NCI-H345 (cell line): ENCODE measurements at regions not wholly inside any gene's neighbourhood (a gene's known extent, or its start where the extent isn't known, plus 50 kb on each side); places are given as distances from the start of the nearest gene placed in this dataset.
A peak's percentile ranks its signal among the peaks of the same experiment; 100 is the strongest.

Source experiments
- DNase-seq: peaks from one replicate; lab custom pipeline; 2025; lab: John Stamatoyannopoulos, UW

- DNase-seq, result no peak
These were observed 239.2 kb upstream of the RAB4A start for GRCh38 chr1:229031481-229032341.

DNA sequence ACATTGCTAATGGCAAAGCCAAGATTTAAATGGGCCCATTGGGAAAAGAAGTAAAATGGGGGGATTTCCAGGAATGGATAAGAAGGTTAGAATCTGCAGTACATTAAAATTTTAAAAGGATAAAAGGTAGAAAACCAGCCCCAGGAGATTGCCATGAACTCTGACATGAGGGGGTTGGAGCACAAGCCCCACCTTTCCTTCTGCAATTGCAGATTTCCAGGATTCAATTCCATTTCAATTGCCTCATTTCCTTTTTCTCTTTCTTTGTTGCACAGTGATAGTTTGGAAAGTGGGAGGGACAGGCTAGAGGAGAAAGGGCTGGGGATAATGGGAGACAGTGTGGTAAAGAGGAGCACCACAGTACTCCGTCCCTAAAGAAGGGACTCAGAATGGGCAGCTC lies 238.5 kb upstream of the RAB4A start:
- no peak for DNase-seq

DNA sequence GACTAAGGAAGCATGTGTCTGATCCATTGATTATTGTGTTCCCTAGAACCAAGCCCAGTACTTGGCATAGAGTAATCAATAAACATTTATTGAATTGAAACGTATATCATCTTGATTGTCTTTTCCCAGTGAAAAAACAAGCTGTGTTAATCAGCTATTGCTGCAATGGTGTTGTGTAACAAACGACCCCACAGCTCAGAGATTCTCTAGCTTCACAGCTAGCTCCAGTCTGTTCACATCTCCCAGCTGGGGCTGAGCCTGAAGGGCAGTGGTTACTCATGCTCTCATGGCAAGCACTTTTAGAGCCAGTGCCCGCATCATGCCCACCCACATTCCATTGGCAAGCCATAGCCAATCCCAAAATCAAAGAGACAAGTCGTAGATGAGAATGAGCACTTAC lies 237.4 kb upstream of the RAB4A start:
- no peak for DNase-seq

DNA sequence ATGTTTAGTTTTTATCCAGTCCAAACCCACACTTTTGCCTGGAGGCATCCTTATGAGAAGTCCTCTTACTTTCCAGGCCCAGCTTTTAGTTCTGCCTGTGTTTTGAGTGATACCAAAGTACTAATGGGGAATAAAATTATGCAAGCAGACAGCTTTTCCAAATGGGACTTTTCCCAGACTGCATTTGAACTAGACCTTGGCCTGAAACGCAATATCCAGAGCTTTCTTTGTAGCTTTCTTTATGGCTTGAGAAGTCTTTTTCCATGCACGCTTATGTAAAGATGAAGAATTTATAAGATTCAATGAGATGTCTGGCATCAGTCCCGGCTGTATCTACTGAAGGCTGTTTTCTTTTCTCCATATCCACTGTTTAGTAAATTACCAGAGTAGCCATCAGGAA lies 236.6 kb upstream of the RAB4A start:
- no peak for DNase-seq

- DNase-seq, result no peak
These were observed 235.7 kb upstream of the RAB4A start for GRCh38 chr1:229035054-229035747.

- DNase-seq, result no peak
These were observed 235.2 kb upstream of the RAB4A start for GRCh38 chr1:229035748-229036082.

GRCh38 chr1:229037806-229038405 lies 233.0 kb upstream of the RAB4A start:
- no peak for DNase-seq

DNA sequence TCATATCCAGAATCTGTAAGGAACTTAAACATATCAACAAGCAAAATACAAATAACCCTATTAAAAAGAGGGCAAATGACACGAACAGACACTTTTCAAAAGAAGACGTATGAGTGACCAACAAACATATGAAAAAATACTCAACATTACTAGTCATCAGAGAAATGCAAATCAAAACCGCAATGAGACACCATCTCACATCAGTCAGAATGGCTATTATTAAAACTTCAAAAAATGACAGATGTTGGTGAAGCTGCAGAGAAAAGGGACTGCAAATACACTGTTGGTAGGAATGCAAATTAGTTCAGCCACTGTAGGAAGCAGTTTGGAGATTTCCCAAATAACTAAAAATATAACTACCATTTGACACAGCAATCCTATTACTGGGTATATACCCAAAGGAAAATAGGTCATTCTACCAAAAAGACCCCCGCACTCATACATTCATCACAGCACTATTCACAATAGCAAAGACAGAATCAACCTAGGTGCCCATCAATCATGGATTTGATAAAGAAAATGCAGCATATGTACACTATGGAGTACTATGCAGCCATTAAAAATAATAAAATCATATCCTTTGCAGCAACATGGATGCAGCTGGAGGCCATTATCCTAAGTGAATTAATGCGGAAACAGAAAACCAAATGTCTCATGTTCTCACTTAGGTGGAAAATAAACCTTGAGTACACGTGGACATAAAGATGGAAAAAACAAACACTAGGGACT lies 230.1 kb upstream of the RAB4A start:
- DNase-seq, result no peak

- DNase-seq, result no peak
These were observed 229.0 kb upstream of the RAB4A start for GRCh38 chr1:229041946-229042345.

DNA sequence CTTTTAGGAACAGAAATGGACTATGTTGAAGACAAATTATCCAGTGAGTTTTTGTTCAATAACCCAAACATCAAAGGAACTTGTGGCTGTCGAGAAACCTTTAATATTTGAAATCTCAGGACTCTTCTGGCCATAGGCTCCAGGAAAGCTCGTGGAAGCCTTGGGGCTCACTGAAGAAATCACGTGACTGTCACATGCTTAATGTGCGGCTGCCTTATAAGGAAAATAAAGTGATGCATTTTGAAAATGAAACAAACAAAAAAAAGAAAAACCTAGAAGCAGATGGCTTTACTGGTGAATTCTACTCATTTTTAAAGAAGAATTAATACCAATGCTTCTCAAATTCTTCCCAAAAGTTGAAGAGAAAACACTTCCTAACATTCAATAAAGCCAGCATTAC lies 228.4 kb upstream of the RAB4A start:
- no peak for DNase-seq

DNA sequence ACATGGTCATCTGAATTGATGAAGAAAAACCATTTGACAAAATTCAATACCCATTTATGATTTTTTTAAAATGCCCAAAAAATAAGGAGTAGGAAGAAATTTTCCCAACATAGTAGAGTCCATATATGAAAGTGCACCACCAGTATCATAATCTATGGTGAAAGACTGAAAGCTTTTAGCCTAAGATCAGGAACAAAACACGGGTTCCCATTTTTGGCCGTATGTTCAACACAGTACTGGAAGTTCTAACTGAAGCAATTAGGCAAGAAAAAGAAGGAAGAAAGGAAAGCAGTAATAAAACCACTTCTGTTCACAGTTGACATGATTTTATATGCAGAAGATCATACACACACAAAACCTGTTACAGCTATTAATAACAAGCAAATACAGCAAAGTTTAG lies 227.8 kb upstream of the RAB4A start:
- DNase-seq, result no peak

DNA sequence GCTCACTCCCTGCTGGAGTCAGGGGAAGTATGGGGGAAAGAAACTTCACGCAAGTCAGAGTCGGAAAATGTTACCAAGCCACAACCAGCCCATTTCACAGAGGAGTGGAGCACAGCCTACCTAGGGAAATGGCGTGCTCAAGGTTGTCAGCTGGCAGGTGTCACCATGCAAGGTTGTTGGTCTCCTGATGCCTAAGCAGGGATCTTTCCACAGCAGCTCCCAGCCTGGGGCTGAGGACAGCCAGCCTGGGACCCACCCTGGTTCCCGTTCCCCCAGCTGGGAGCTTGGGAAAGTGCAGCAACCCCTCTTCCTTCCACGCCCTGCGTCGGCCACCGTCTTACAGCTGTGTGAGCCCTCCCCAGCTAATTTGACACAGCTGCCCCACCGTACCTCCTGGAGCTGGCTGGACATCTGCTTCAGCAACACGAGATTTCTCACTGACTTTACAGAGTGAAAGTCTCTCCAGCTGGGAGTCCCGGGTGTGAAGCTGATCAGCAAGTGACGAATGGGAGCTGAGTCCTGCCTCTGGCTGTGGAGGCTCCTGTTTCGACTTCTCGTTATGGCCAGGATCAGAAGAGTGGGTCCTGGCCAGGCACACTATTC lies 224.6 kb upstream of the RAB4A start:
- DNase-seq, result no peak

GRCh38 chr1:229047161-229047839 lies 223.6 kb upstream of the RAB4A start:
- DNase-seq, result no peak

GRCh38 chr1:229047840-229048620 lies 222.9 kb upstream of the RAB4A start:
- DNase-seq, result no peak

DNA sequence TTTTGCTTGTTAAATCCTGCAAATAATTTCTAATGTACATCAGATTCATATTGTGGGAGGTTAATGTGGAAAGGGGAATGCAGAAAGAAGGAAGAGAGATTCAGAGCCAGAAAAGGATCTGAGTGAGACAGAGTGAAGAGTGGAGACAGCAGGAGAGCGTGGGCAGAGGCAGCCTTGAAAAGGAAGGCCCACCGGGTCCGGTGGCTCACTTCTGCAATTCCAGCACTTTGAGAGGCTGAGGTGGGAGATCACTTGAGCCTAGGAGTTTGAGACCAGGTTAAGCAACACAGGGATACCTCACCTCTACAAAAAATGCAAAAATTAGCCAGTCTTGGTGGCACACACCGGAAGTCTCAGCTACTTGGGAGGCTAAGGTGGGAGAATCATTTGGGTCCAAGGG lies 222.0 kb upstream of the RAB4A start:
- DNase-seq, result no peak

- no peak for DNase-seq
These were observed 214.9 kb upstream of the RAB4A start for GRCh38 chr1:229056046-229056445.

- peak; percentile 82 for DNase-seq
These were observed 212.8 kb upstream of the RAB4A start for GRCh38 chr1:229058111-229058561.

GRCh38 chr1:229058729-229059128 lies 212.2 kb upstream of the RAB4A start:
- peak; percentile 60 for DNase-seq

DNA sequence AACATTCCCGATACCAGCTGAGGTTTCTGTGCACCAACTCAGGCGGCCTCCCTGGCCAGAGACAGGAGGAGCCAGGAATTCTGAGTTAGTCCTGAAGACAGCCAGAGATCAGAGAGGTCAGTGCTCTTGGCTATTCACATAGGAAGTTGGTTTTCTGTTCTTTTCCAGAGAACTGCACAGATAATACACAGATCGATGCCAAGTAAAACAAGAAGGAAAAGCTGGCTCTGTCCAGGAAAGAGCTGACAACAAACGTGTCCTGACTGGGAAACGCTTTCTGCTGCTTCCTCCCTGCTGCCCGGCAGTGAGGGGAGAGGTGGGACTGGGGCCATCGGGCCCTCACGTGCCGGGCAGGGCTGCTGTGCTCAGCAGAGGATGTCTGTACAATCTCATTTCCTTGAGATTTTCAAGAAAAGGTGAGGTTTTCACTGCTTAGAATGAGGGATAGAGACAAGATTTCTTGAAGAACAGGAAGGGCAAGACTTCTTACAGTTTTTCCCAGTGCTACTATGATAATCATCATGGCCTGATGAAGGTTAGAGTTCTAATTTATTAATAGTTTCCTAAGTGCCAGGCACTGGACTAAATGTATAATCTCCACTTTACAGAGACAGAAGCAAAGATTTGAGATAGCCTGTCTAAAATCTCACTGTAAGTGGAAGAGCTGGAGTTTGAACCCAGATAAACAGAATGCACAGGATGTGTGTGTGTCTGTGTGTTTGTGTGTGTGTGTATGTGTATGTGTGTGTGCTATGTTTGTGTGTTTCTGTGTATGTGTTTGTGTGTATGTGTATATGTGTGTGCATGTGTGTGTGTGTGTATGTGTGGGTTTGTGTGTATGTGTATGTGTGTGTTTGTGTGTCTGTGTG lies 211.0 kb upstream of the RAB4A start:
- no peak for DNase-seq

GRCh38 chr1:229062135-229062534 lies 208.8 kb upstream of the RAB4A start:
- no peak for DNase-seq
